BJ (cell line): ENCODE measurements at regions not wholly inside any gene's neighbourhood (a gene's known extent, or its start where the extent isn't known, plus 50 kb on each side); places are given as distances from the start of the nearest gene placed in this dataset.

ENCODE experiments used
- CTCF ChIA-PET: fragments of 350-600 bp; formaldehyde crosslinking; extraction: SDS; loops from one replicate; lab custom pipeline; 2021; ENCODE audit warnings: antibody characterized with exemption, inconsistent platforms; lab: Yijun Ruan, JAX
- POLR2A ChIA-PET: fragments of 300-600 bp; sonication (Branson Sonifier 250); formaldehyde crosslinking; extraction: SDS; loops from one replicate; lab custom pipeline; 2021; ENCODE audit warnings: antibody characterized with exemption; lab: Charles Lee
- DNase-seq: peaks from one replicate; pipeline ENCODE4 v3.0.0-alpha.2; 2011; ENCODE audit warnings: low read depth
- H3K27me3 ChIP-seq: 2 replicates; pipeline ENCODE4 v1.6.0; 2011; ENCODE audit warnings: low read length; ENCODE audit not compliant: control insufficient read depth, insufficient read depth
- H3K36me3 ChIP-seq: 2 replicates; pipeline ENCODE4 v1.5.1; 2011; ENCODE audit warnings: low read length; ENCODE audit not compliant: control insufficient read depth, insufficient read depth
- H3K4me3 ChIP-seq: 2 replicates; pipeline ENCODE4 v1.5.1; 2011; ENCODE audit warnings: low read depth, mild to moderate bottlenecking, control low read depth, low read length
- CTCF ChIP-seq: IDR thresholded peaks from 2 replicates; pipeline ENCODE4 v1.5.1; 2011; ENCODE audit warnings: low read depth, mild to moderate bottlenecking, control low read depth, inconsistent platforms, low read length, moderate library complexity; ENCODE audit not compliant: insufficient read depth

DNA sequence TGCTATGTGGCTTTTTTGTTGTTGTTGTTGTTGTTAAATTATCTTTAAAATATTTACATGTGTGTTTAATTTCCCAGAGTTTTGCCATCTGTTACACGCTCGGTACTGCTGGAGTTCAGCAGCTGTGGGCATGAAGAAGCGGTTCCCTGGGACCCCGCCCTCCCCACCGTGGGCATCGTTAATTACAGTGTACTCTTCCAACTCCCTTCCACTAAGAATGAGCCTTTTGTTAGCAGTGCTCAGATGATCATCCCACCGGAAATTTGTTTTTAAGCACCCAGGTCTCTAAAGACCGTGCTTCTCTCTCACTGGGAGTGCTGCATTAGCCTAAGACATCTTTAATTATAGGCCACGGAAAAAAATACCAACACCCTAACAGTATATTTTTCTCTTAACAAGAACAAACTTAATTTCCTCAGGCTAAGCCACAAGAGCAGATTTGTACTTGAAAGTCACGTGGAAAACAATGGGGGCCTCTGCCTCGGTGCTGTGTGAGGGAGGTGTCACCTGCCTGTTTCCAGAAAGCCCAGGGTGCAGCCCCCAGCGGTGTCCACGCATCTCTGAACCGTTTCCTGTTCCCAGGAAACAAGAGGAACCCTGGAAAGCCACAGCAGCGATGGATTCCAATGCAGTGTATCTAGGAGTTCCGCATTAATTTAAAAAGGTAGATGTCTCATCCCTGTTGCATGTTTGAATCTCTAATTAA lies 113.3 kb upstream of the FRMD1 start:
- ChIA-PET POLR2A (no interaction called here), CTCF (no interaction called here)
- no peaks in the 10 kb centered on the region for H3K36me3 ChIP-seq
- no peak overlapping the region for H3K4me3 ChIP-seq
- H3K27me3 ChIP-seq = no peaks in the 10 kb centered on the region; the same call in 1 of the 2 replicates
- no peak for DNase-seq
- TF ChIP-seq CTCF = no peak

GRCh38 chr6:168190646-168191443 lies 111.8 kb upstream of the FRMD1 start:
- CTCF ChIA-PET = no interaction called here
- H3K36me3 ChIP-seq = no peaks in the 10 kb centered on the region
- no peaks in the 10 kb centered on the region for H3K27me3 ChIP-seq
- no peak for DNase-seq
- no peak overlapping the region for H3K4me3 ChIP-seq
- TF ChIP-seq CTCF = no peak
- POLR2A ChIA-PET = no interaction called here

DNA sequence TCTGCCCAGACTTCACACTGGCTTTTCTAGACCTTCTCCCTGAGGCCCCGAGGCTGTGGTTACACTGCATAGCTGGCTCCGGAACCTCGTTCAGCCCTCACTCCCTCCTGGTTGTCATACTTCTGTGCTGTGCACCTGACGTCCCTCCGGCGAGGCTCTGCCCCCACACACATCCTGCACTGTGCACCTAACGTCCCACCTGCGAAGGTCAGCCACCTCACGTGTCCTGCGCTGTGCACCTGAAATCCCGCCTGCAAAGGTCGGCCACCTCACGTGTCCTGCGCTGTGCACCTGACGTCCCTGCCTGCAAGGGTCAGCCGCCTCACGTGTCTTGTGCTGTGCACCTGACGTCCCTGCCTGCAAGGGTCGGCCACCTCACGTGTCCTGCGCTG lies 111.0 kb upstream of the FRMD1 start:
- H3K4me3 ChIP-seq = no peak overlapping the region
- H3K27me3 ChIP-seq = no peaks in the 10 kb centered on the region
- POLR2A ChIA-PET = no interaction called here
- DNase-seq = no peak
- H3K36me3 ChIP-seq = no peaks in the 10 kb centered on the region
- CTCF ChIA-PET = interaction anchor here (1.0 kb wide), 1 partner anchor 16 kb away, joined by 5 read pairs; no protein-coding TSS in a partner anchor
- TF ChIP-seq CTCF = no peak

DNA sequence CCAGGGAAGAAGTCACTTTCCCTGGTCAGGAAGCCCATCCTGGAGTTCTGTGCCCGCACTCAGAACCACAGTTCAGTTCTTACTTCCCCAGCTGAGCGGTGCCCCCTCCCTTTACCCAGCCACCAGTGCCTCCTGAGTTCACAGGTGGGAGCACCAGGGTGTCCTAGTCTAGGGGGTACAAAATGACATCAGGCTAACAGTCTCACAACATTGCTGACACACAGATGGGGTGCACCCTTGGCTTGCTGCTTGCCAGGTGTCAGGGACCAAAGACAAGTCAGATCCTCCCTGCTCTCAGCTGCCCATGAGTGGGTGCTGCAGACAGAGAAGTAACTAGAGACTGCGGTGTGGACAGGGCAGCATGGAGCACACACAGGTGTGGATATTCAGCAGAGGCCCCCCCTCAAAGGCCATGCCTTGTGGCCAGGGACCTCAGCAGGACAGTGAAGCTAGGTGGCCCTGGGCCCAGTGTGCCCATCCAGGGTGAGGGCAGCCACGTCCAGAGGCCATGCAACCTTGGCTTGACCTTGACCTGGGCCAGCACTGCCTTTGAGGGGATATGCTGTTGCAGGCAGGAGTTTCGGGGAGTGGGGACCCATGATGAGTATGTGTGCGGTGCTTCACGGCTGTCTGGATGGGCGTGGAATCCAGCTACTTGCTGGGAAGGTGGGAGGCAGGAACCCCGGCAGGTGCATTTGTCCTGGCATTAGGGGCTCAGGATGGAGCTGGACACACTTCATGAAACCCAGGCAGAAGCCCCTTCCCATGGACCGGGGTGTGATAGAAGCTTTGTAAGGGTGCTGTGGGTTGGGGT lies 110.4 kb upstream of the FRMD1 start:
- no peak for TF ChIP-seq CTCF
- Histone ChIP-seq H3K36me3 (no peaks in the 10 kb centered on the region), H3K27me3 (no peaks in the 10 kb centered on the region), H3K4me3 (no peak overlapping the region)
- POLR2A ChIA-PET = no interaction called here
- CTCF ChIA-PET = interaction anchor here (1.0 kb wide), 1 partner anchor 17 kb away, joined by 5 read pairs; no protein-coding TSS in a partner anchor
- DNase-seq = no peak
